Activated CD4-positive, alpha-beta T cell treated with anti-CD3 and anti-CD28 coated beads for 36 hours (primary cell): ENCODE measurements at regions not wholly inside any gene's neighbourhood (a gene's known extent, or its start where the extent isn't known, plus 50 kb on each side); places are given as distances from the start of the nearest gene placed in this dataset.

Experiments used
- ATAC-seq: fragments of 200-7000 bp; cut with Tn5 transposase; one replicate; pipeline ENCODE4 v1.10.0; 2021; ENCODE audit warnings: mild to moderate bottlenecking, moderate library complexity
- CTCF ChIA-PET: fragments of 350-600 bp; sonication (Branson Sonifier 250); formaldehyde crosslinking; loops from one replicate; lab custom pipeline; 2021; ENCODE audit warnings: antibody characterized with exemption; lab: Charles Lee
- POLR2A ChIA-PET: fragments of 350-600 bp; sonication (Branson Sonifier 250); formaldehyde crosslinking; loops from one replicate; lab custom pipeline; 2021; ENCODE audit warnings: antibody characterized with exemption, inconsistent platforms; lab: Charles Lee
- DNase-seq: peaks from one replicate; pipeline ENCODE4 v3.0.0-alpha.2; 2020
- H3K27ac Mint-ChIP-seq: one replicate; pipeline ENCODE4 v1.8.0; 2021; ENCODE audit warnings: mixed read lengths
- H3K27me3 Mint-ChIP-seq: one replicate; pipeline ENCODE4 v1.8.0; 2021; ENCODE audit warnings: mixed read lengths
- H3K36me3 Mint-ChIP-seq: one replicate; pipeline ENCODE4 v1.8.0; 2021; ENCODE audit warnings: low read depth, mixed read lengths
- H3K4me1 Mint-ChIP-seq: one replicate; pipeline ENCODE4 v1.8.0; 2021; ENCODE audit warnings: mixed read lengths
- H3K4me3 Mint-ChIP-seq: one replicate; pipeline ENCODE4 v1.8.0; 2021; ENCODE audit warnings: mild to moderate bottlenecking, moderate library complexity, mixed read lengths
- H3K9me3 Mint-ChIP-seq: one replicate; pipeline ENCODE4 v1.8.0; 2021; ENCODE audit warnings: low read depth, mixed read lengths
- intact Hi-C, 2 experiments: fragments of 100-400 bp; cut with DNase I in 1 of 2; cut with micrococcal nuclease in 1 of 2; formaldehyde crosslinking; loops; one replicate each; pipeline versions ENCODE4 v1.14.2 to v1.15.1; 2022 to 2024; cut with DNase I, micrococcal nuclease

DNA sequence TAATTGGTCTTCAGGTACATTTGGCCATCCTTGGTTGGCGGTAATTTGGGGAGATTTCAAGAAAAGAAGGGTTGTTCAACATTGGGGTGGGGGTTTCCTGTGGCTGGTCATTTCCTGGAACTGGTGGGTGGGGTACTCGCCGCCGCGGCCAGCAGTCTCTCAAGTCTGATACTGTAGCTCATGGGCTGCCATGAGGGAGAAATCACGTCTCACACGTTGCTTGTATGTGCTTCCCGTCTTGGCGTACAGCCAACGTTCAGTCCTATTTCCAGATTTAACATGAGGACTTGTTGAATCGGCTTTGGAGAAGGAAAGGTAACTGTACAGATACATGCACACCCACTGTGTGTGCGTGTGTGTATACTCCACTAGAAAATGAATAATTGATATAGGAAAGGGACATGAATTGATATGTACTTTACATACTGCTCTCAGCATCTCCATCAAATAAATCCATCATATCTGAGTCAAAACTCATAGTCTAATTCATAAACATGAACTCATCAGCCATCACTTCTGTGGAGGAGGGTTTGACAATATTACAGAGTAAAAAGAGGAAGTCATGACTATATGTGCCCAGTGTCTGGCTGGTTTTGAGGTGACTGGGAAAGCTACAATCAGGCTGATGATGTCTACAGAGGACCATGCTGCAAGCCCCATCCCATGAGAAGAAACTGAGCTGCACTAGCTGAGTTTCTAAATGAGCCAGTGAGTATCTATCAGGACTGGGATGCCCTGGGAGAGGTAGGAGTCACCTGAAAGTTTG, 418.1 kb downstream of the TSHZ3 start:
- intact Hi-C loops = no loop called here

DNA sequence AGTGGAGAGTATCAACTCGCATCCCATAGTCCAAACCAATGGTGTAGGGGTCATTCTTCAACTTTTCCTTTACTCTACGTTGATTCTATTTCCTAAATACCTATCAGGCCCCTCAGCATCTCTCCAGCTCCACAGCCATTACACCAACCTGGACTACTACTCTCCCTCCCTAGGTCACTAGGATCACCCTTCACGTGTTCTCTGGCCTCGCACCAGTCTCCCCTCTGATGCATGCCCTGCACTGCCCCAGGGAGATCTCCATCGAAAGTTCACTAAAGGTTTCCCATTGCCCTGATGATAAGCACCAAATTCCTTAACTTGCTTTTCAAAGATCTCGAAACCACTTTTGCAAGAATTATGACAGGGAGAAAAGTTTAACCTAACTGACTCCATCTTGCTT, 421.5 kb downstream of the TSHZ3 start:
- intact Hi-C loops = no loop called here
- no peak for DNase-seq
- no peak for ATAC-seq
- Mint-ChIP-seq H3K4me1 (no peaks in the 10 kb centered on the region), H3K27me3 (peaks cover 2% of the 10 kb centered on the region), H3K9me3 (no peaks in the 10 kb centered on the region), H3K27ac (no peak overlapping the region), H3K4me3 (no peak overlapping the region), H3K36me3 (no peaks in the 10 kb centered on the region)
- ChIA-PET POLR2A (no interaction called here), CTCF (no interaction called here)

More for the DNA sequence above, 418.1 kb downstream of the TSHZ3 start:
- Mint-ChIP-seq H3K4me1 (no peaks in the 10 kb centered on the region), H3K36me3 (no peaks in the 10 kb centered on the region), H3K27ac (no peak overlapping the region), H3K9me3 (no peaks in the 10 kb centered on the region), H3K27me3 (peaks cover 2% of the 10 kb centered on the region), H3K4me3 (no peak overlapping the region)
- POLR2A ChIA-PET = no interaction called here
- DNase-seq = no peak
- CTCF ChIA-PET = no interaction called here
- no peak for ATAC-seq

GRCh38 chr19:30924670-30925069, 424.6 kb downstream of the TSHZ3 start:
- no peak for DNase-seq

DNA sequence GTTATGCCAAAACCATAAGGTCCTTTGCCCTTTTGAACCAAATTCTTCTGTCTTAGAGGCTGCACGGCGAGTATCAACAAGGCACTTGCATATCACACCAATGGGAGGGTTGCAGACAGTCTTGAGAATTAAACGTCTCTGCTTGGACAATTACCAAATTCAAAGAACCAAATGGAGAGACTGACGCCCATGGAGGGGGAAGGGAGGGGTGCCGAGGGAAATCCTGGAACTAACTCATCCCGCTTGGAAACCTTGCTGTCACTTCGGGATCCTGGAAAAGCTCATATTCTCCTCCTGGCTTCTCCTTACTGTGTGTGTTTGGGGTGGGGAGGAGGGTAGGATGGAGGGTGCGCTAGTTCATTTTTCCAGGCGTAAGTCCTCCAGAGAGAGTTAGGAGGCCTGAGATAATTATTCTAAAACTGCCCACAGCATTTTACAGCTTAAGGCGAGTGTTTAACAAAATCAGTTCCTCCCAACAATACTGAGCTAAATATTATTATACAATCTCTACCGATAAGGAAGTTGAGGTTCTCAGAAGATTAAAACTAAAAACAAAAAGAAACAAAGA, 425.1 kb downstream of the TSHZ3 start:
- no peak overlapping the region for H3K4me3 Mint-ChIP-seq
- ATAC-seq (no peak), DNase-seq (no peak)
- POLR2A ChIA-PET = no interaction called here
- no peaks in the 10 kb centered on the region for H3K36me3 Mint-ChIP-seq
- no peaks in the 10 kb centered on the region for H3K9me3 Mint-ChIP-seq
- CTCF ChIA-PET = no interaction called here
- no peak overlapping the region for H3K27ac Mint-ChIP-seq
- no peaks in the 10 kb centered on the region for H3K4me1 Mint-ChIP-seq
- H3K27me3 Mint-ChIP-seq = peaks cover 7% of the 10 kb centered on the region
- intact Hi-C loops = no loop called here

More at GRCh38 chr19:30924670-30925069, 424.6 kb downstream of the TSHZ3 start:
- H3K9me3 Mint-ChIP-seq = no peaks in the 10 kb centered on the region
- no peaks in the 10 kb centered on the region for H3K36me3 Mint-ChIP-seq
- peaks cover 7% of the 10 kb centered on the region for H3K27me3 Mint-ChIP-seq
- intact Hi-C loops = no loop called here
- H3K4me3 Mint-ChIP-seq = no peak overlapping the region
- H3K4me1 Mint-ChIP-seq = no peaks in the 10 kb centered on the region
- no peak for ATAC-seq
- ChIA-PET CTCF (no interaction called here), POLR2A (no interaction called here)
- no peak overlapping the region for H3K27ac Mint-ChIP-seq

DNA sequence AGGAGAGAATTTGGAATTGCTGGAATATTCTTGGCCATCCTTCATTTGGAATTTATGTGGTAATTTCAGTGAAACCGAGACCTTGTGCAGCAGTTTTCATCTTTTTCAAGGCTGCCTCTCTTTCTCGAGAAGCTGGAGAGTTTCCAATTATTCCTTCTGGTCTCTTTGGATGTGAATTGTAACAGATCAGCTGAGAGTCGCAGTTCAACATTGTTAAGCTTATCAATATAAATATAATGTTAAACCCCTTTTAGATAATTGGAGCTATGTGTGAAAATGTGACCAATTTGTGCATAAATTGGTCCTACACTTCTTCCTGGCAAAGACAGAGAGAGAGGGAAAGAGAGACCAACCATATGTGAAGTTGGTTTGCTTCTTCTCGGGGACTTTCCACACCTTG, 425.6 kb downstream of the TSHZ3 start:
- ATAC-seq = no peak
- no peak overlapping the region for H3K4me3 Mint-ChIP-seq
- H3K4me1 Mint-ChIP-seq = no peaks in the 10 kb centered on the region
- no peak for DNase-seq
- ChIA-PET CTCF (no interaction called here), POLR2A (no interaction called here)
- no peak overlapping the region for H3K27ac Mint-ChIP-seq
- no peaks in the 10 kb centered on the region for H3K9me3 Mint-ChIP-seq
- intact Hi-C loops = no loop called here
- H3K36me3 Mint-ChIP-seq = no peaks in the 10 kb centered on the region
- H3K27me3 Mint-ChIP-seq = peaks cover 7% of the 10 kb centered on the region

GRCh38 chr19:30923096-30923495, 426.1 kb downstream of the TSHZ3 start:
- POLR2A ChIA-PET = no interaction called here
- DNase-seq (no peak), ATAC-seq (no peak)
- H3K4me3 Mint-ChIP-seq = no peak overlapping the region
- no peak overlapping the region for H3K27ac Mint-ChIP-seq
- peaks cover 9% of the 10 kb centered on the region for H3K27me3 Mint-ChIP-seq
- intact Hi-C loops = no loop called here
- H3K4me1 Mint-ChIP-seq = no peaks in the 10 kb centered on the region
- no peaks in the 10 kb centered on the region for H3K36me3 Mint-ChIP-seq
- H3K9me3 Mint-ChIP-seq = no peaks in the 10 kb centered on the region
- CTCF ChIA-PET = no interaction called here

- no peak overlapping the region for H3K27ac Mint-ChIP-seq
- H3K4me1 Mint-ChIP-seq = no peaks in the 10 kb centered on the region
- ChIA-PET CTCF (no interaction called here), POLR2A (no interaction called here)
- no peaks in the 10 kb centered on the region for H3K9me3 Mint-ChIP-seq
- ATAC-seq (no peak), DNase-seq (no peak)
- intact Hi-C loops = no loop called here
- no peak overlapping the region for H3K4me3 Mint-ChIP-seq
- H3K27me3 Mint-ChIP-seq = peaks cover 7% of the 10 kb centered on the region
- no peaks in the 10 kb centered on the region for H3K36me3 Mint-ChIP-seq
Observed at GRCh38 chr19:30920222-30920621, 429.0 kb downstream of the TSHZ3 start.

DNA sequence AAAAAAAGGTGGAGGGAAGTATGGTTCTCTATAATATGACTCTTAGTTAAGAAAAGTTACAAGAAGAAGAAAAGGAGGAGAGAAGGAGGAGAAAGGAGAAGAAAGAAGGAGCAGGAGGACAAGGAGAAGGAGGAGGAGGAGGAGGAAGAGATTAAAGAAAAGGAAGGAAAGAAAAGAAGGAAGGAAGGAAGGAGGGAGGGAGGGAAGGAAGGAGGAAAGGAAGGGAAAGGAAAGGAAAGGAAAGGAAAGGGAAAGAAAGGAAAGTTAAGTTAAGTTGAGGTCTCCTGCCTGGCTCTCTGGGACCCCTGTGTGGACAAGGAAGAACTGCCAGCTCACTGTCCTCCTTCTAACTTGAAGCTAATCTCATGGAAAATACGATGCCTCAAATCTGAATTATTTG, 429.5 kb downstream of the TSHZ3 start:
- CTCF ChIA-PET = no interaction called here
- ATAC-seq (no peak), DNase-seq (no peak)
- H3K27me3 Mint-ChIP-seq = peaks cover 7% of the 10 kb centered on the region
- no peaks in the 10 kb centered on the region for H3K4me1 Mint-ChIP-seq
- POLR2A ChIA-PET = no interaction called here
- no peak overlapping the region for H3K27ac Mint-ChIP-seq
- H3K4me3 Mint-ChIP-seq = no peak overlapping the region
- H3K36me3 Mint-ChIP-seq = no peaks in the 10 kb centered on the region
- intact Hi-C loops = no loop called here
- no peaks in the 10 kb centered on the region for H3K9me3 Mint-ChIP-seq

GRCh38 chr19:30916238-30916637, 433.0 kb downstream of the TSHZ3 start:
- ATAC-seq (no peak), DNase-seq (no peak)
- ChIA-PET POLR2A (no interaction called here), CTCF (no interaction called here)
- Mint-ChIP-seq H3K4me1 (no peaks in the 10 kb centered on the region), H3K27me3 (peaks cover 5% of the 10 kb centered on the region), H3K27ac (no peak overlapping the region), H3K4me3 (no peak overlapping the region), H3K9me3 (no peaks in the 10 kb centered on the region), H3K36me3 (no peaks in the 10 kb centered on the region)
- intact Hi-C loops = no loop called here

DNA sequence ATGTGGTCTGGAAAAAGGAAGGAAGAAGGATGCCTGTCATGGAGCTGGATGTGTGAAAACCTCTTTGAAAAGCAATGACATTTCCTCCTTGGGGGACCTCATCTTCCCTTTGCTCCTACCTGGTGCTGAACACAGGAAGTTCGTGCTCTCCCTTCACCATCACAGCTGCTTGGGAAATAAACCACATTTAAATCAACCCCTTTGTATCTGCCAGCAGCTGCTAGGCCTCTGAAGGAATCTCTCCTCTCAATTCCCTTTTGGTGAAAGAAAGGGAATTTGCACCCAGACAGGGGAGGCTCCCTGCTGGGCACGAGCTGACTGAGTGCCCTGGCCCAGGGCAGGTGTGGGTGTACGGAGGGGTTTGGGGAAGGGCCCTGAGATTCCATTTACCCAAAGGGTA, 437.7 kb downstream of the TSHZ3 start:
- no peaks in the 10 kb centered on the region for H3K36me3 Mint-ChIP-seq
- ChIA-PET POLR2A (no interaction called here), CTCF (no interaction called here)
- H3K27ac Mint-ChIP-seq = no peak overlapping the region
- intact Hi-C loops = no loop called here
- no peaks in the 10 kb centered on the region for H3K4me1 Mint-ChIP-seq
- H3K9me3 Mint-ChIP-seq = no peaks in the 10 kb centered on the region
- H3K4me3 Mint-ChIP-seq = no peak overlapping the region
- H3K27me3 Mint-ChIP-seq = no peaks in the 10 kb centered on the region
- ATAC-seq (no peak), DNase-seq (no peak)

- Mint-ChIP-seq H3K27ac (no peak overlapping the region), H3K9me3 (no peaks in the 10 kb centered on the region), H3K27me3 (peaks cover 1% of the 10 kb centered on the region), H3K4me3 (no peak overlapping the region), H3K36me3 (no peaks in the 10 kb centered on the region), H3K4me1 (no peaks in the 10 kb centered on the region)
- intact Hi-C loops = no loop called here
- POLR2A ChIA-PET = no interaction called here
- DNase-seq (no peak), ATAC-seq (no peak)
- CTCF ChIA-PET = interaction anchor here (0.7 kb wide), 1 partner anchor 417 kb away, joined by 3 read pairs; no protein-coding TSS in a partner anchor
Observed at GRCh38 chr19:30910485-30911240, 438.6 kb downstream of the TSHZ3 start.

- ATAC-seq = no peak
Observed at GRCh38 chr19:30909216-30909615, 440.0 kb downstream of the TSHZ3 start.

More at GRCh38 chr19:30909216-30909615, 440.0 kb downstream of the TSHZ3 start:
- Mint-ChIP-seq H3K4me1 (no peaks in the 10 kb centered on the region), H3K27ac (no peak overlapping the region), H3K36me3 (no peaks in the 10 kb centered on the region), H3K9me3 (no peaks in the 10 kb centered on the region), H3K27me3 (peaks cover 1% of the 10 kb centered on the region), H3K4me3 (no peak overlapping the region)
- ChIA-PET CTCF (no interaction called here), POLR2A (no interaction called here)
- no peak for DNase-seq
- intact Hi-C loops = no loop called here
